ENCODE measurements at regions not wholly inside any gene's neighbourhood (a gene's known extent, or its start where the extent isn't known, plus 50 kb on each side); places are given as distances from the start of the nearest gene placed in this dataset.
"Not testable (repeated sequence)": the region's sequence is repeated elsewhere in the genome, so short reads cannot be mapped to it uniquely, and the experiment has no call there.

- Histone ChIP-seq H3K4me1 (ENCODE audit: insufficient read depth, low read length) (no peaks in the 10 kb centered on the region), H3K27me3 (ENCODE audit: insufficient read depth, low read length) (no peaks in the 10 kb centered on the region), H3K9me3 (ENCODE audit: low read length) (peaks cover 2% of the 10 kb centered on the region), H2AFZ (ENCODE audit: low read depth, low read length) (no peak overlapping the region), H3K4me3 (ENCODE audit: low read length) (no peak overlapping the region), H3K36me3 (ENCODE audit: insufficient read depth, low read length) (no peaks in the 10 kb centered on the region)
These were observed 616.9 kb downstream of the ANKRD50 start for GRCh38 chr4:124095621-124096020.

- no peaks in the 10 kb centered on the region for H3K27me3 ChIP-seq (ENCODE audit: insufficient read depth, low read length)
These were observed 616.2 kb downstream of the ANKRD50 start for GRCh38 chr4:124096290-124096689.

GRCh38 chr4:124097447-124097846 is 615.1 kb downstream of the ANKRD50 start:
- H3K4me1 ChIP-seq (ENCODE audit: insufficient read depth, low read length) = no peaks in the 10 kb centered on the region
- H2AFZ ChIP-seq (ENCODE audit: low read depth, low read length) = no peak overlapping the region
- no peaks in the 10 kb centered on the region for H3K27me3 ChIP-seq (ENCODE audit: insufficient read depth, low read length)
- H3K36me3 ChIP-seq (ENCODE audit: insufficient read depth, low read length) = no peaks in the 10 kb centered on the region
- no peaks in the 10 kb centered on the region for H3K9me3 ChIP-seq (ENCODE audit: low read length)
- H3K4me3 ChIP-seq (ENCODE audit: low read length) = no peak overlapping the region

More at GRCh38 chr4:124096290-124096689, 616.2 kb downstream of the ANKRD50 start:
- H3K9me3 ChIP-seq (ENCODE audit: low read length) = peaks cover 2% of the 10 kb centered on the region
- H2AFZ ChIP-seq (ENCODE audit: low read depth, low read length) = no peak overlapping the region
- H3K4me3 ChIP-seq (ENCODE audit: low read length) = no peak overlapping the region
- no peaks in the 10 kb centered on the region for H3K4me1 ChIP-seq (ENCODE audit: insufficient read depth, low read length)
- H3K36me3 ChIP-seq (ENCODE audit: insufficient read depth, low read length) = no peaks in the 10 kb centered on the region

DNA sequence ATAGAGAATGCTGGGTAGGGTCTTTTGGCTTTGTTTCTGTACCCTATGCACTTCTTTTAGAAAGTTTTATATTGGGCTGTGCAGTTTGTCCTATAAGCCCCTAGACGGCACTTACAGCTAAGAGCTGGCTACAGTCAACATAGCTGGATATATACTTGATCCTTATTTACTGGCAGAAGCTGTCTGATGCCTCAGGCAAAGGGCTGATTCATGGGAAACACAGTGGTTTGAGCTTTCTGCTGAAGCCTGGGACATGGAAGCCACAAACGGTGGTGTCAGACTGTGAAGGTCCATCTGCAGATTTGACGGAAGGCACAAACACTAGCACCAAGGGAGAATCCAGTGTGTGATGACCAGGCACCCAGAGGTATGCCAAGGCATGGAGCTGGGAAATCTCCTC is 608.4 kb downstream of the ANKRD50 start:
- Histone ChIP-seq H3K27me3 (ENCODE audit: insufficient read depth, low read length) (no peaks in the 10 kb centered on the region), H3K4me3 (ENCODE audit: low read length) (no peak overlapping the region), H2AFZ (ENCODE audit: low read depth, low read length) (no peak overlapping the region), H3K4me1 (ENCODE audit: insufficient read depth, low read length) (no peaks in the 10 kb centered on the region), H3K9me3 (ENCODE audit: low read length) (peaks cover 3% of the 10 kb centered on the region), H3K36me3 (ENCODE audit: insufficient read depth, low read length) (no peaks in the 10 kb centered on the region)

- H3K4me1 ChIP-seq (ENCODE audit: insufficient read depth, low read length) = no peaks in the 10 kb centered on the region
- no peaks in the 10 kb centered on the region for H3K27me3 ChIP-seq (ENCODE audit: insufficient read depth, low read length)
- no peak overlapping the region for H3K4me3 ChIP-seq (ENCODE audit: low read length)
- no peaks in the 10 kb centered on the region for H3K36me3 ChIP-seq (ENCODE audit: insufficient read depth, low read length)
- H3K9me3 ChIP-seq (ENCODE audit: low read length) = peaks cover 3% of the 10 kb centered on the region
- H2AFZ ChIP-seq (ENCODE audit: low read depth, low read length) = no peak overlapping the region
These were observed 607.9 kb downstream of the ANKRD50 start for GRCh38 chr4:124104628-124105027.

- H2AFZ ChIP-seq (ENCODE audit: low read depth, low read length) = no peak overlapping the region
- peaks cover 3% of the 10 kb centered on the region for H3K9me3 ChIP-seq (ENCODE audit: low read length)
- no peaks in the 10 kb centered on the region for H3K27me3 ChIP-seq (ENCODE audit: insufficient read depth, low read length)
- no peak overlapping the region for H3K4me3 ChIP-seq (ENCODE audit: low read length)
- no peaks in the 10 kb centered on the region for H3K4me1 ChIP-seq (ENCODE audit: insufficient read depth, low read length)
- no peaks in the 10 kb centered on the region for H3K36me3 ChIP-seq (ENCODE audit: insufficient read depth, low read length)
These were observed 607.3 kb downstream of the ANKRD50 start for GRCh38 chr4:124105212-124105611.

GRCh38 chr4:124111411-124111810 is 601.1 kb downstream of the ANKRD50 start:
- Histone ChIP-seq H3K36me3 (ENCODE audit: insufficient read depth, low read length) (no peaks in the 10 kb centered on the region), H3K4me1 (ENCODE audit: insufficient read depth, low read length) (no peaks in the 10 kb centered on the region), H3K4me3 (ENCODE audit: low read length) (no peak overlapping the region), H3K9me3 (ENCODE audit: low read length) (no peaks in the 10 kb centered on the region), H2AFZ (ENCODE audit: low read depth, low read length) (no peak overlapping the region), H3K27me3 (ENCODE audit: insufficient read depth, low read length) (no peaks in the 10 kb centered on the region)

DNA sequence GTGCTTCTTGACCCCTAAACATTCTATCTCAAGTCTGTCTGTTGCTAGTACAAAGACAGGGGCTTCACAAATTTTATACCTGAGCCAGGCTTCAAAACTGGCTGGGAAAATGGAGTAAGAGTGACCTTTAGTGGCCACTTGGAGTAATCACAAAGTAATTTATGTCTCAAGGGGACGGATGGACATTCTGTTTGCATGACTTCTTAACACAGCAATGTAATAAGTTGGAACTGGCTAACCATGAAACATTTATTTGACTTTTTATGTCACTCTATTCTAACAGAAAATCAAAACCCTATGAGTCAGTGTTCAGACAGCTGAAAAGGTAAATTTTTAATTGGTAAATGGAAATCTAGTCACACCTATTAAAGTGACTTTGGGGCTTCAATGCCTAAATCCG is 600.6 kb downstream of the ANKRD50 start:
- no peaks in the 10 kb centered on the region for H3K27me3 ChIP-seq (ENCODE audit: insufficient read depth, low read length)
- no peaks in the 10 kb centered on the region for H3K9me3 ChIP-seq (ENCODE audit: low read length)
- H3K36me3 ChIP-seq (ENCODE audit: insufficient read depth, low read length) = no peaks in the 10 kb centered on the region
- no peaks in the 10 kb centered on the region for H3K4me1 ChIP-seq (ENCODE audit: insufficient read depth, low read length)
- H2AFZ ChIP-seq (ENCODE audit: low read depth, low read length) = no peak overlapping the region
- H3K4me3 ChIP-seq (ENCODE audit: low read length) = no peak overlapping the region

DNA sequence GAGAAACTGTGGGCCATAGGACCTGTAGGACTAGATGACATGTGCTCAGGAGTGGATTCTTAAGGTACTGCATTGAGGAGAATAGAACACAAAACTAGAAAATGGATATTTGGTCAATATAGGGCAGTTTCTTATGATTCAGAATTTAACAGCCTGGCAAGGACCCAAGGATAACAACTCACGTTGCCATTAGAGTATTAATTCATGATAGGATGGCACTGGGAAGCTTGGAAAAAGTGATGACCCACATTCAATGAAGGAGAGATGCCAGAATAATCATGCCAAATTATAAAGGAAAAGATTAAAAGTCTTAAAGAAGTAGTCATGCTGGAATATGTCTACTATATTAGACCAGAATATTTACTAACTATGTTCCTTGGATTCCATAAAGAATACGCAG is 594.5 kb downstream of the ANKRD50 start:
- Histone ChIP-seq H3K27me3 (ENCODE audit: insufficient read depth, low read length) (no peaks in the 10 kb centered on the region), H3K36me3 (ENCODE audit: insufficient read depth, low read length) (no peaks in the 10 kb centered on the region), H2AFZ (ENCODE audit: low read depth, low read length) (no peak overlapping the region), H3K4me3 (ENCODE audit: low read length) (no peak overlapping the region), H3K4me1 (ENCODE audit: insufficient read depth, low read length) (no peaks in the 10 kb centered on the region), H3K9me3 (ENCODE audit: low read length) (no peaks in the 10 kb centered on the region)

DNA sequence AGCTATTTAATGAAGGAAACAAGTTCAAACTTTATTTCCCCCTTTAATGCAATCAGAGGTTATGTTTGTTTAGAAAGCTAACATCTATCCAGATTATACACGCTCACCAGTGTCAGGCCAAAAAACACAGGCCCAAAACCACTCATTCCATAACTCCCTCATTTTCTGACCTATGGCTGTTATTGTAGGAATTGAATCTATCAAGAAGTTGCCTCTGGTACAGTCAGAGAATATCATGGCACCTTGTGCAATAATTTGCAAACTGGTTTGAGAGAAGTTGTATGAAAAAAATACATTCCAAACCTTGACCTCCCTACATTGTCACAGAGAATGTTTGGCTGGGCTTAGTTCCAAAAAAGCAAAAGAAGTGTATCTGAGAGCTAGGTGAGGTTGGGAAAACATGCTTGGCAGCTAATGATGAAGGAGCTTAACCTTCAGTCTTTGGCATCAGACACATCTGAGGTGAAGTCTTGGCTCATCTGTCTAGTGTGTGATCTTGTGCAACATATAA is 591.0 kb downstream of the ANKRD50 start:
- no peaks in the 10 kb centered on the region for H3K27me3 ChIP-seq (ENCODE audit: insufficient read depth, low read length)
- no peaks in the 10 kb centered on the region for H3K4me1 ChIP-seq (ENCODE audit: insufficient read depth, low read length)
- no peak overlapping the region for H2AFZ ChIP-seq (ENCODE audit: low read depth, low read length)
- no peak overlapping the region for H3K4me3 ChIP-seq (ENCODE audit: low read length)
- no peaks in the 10 kb centered on the region for H3K9me3 ChIP-seq (ENCODE audit: low read length)
- no peaks in the 10 kb centered on the region for H3K36me3 ChIP-seq (ENCODE audit: insufficient read depth, low read length)

DNA sequence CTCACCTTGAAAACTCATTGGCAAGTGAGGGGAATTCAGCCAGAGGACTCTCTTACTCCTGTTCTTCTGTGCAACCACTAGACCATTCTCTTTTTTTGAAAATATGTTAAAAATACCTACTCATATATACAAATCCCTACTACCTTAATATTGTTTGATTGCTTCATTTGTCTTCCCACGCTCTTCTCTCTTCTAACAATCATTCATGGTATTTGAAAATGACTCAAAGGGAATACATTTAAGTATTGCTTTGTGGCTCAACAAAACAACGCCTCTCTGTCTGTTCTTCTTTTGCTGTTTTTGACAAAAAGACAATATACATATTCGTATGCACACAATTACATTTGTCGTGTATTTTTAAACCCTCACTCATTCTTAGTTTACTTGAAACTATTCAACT is 589.4 kb downstream of the ANKRD50 start:
- Histone ChIP-seq H3K4me3 (ENCODE audit: low read length) (no peak overlapping the region), H3K9me3 (ENCODE audit: low read length) (no peaks in the 10 kb centered on the region), H3K36me3 (ENCODE audit: insufficient read depth, low read length) (no peaks in the 10 kb centered on the region), H3K4me1 (ENCODE audit: insufficient read depth, low read length) (no peaks in the 10 kb centered on the region), H2AFZ (ENCODE audit: low read depth, low read length) (no peak overlapping the region), H3K27me3 (ENCODE audit: insufficient read depth, low read length) (no peaks in the 10 kb centered on the region)

DNA sequence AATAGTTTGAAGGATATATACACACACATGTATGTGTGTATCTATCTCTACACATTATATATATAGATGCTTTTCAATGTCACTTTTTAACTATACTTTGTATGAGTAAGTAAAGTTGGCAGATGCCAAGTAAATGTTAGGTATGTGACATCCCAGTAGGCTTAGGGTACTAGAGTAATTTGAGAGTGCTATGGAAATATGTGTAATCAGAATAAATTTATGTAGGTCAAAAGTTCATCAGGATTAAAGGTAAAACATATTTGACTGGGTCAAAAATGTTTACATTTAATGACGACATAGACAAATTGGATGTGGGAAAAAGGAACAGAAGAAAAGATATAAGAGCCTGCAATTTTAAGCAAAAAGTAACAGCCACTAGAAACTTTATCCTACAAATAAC is 588.8 kb downstream of the ANKRD50 start:
- Histone ChIP-seq H3K4me1 (ENCODE audit: insufficient read depth, low read length) (no peaks in the 10 kb centered on the region), H2AFZ (ENCODE audit: low read depth, low read length) (no peak overlapping the region), H3K27me3 (ENCODE audit: insufficient read depth, low read length) (no peaks in the 10 kb centered on the region), H3K36me3 (ENCODE audit: insufficient read depth, low read length) (no peaks in the 10 kb centered on the region), H3K4me3 (ENCODE audit: low read length) (no peak overlapping the region), H3K9me3 (ENCODE audit: low read length) (no peaks in the 10 kb centered on the region)

DNA sequence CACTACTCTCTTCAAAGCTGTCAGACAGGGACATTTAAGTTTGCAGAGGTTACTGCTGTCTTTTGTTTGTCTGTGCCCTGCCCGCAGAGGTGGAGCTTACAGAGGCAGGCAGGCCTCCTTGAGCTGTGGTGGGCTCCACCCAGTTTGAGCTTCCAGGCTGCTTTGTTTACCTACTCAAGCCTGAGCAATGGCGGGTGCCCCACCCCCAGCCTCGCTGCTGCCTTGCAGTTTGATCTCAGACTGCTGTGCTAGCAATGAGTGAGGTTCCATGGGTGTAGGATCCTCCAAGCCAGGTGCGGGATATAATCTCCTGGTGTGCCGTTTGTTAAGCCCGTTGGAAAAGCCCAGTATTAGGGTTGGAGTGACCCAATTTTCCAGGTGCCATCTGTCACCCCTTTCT is 581.2 kb downstream of the ANKRD50 start:
- not testable (repeated sequence) for H3K9me3 ChIP-seq (ENCODE audit: low read length); H3K4me3 ChIP-seq (ENCODE audit: low read length); H3K4me1 ChIP-seq (ENCODE audit: insufficient read depth, low read length); H2AFZ ChIP-seq (ENCODE audit: low read depth, low read length); H3K36me3 ChIP-seq (ENCODE audit: insufficient read depth, low read length); H3K27me3 ChIP-seq (ENCODE audit: insufficient read depth, low read length)

- H3K36me3 ChIP-seq (ENCODE audit: insufficient read depth, low read length) = no peaks in the 10 kb centered on the region
- no peak overlapping the region for H3K4me3 ChIP-seq (ENCODE audit: low read length)
- H3K9me3 ChIP-seq (ENCODE audit: low read length) = no peaks in the 10 kb centered on the region
- H3K27me3 ChIP-seq (ENCODE audit: insufficient read depth, low read length) = no peaks in the 10 kb centered on the region
- H2AFZ ChIP-seq (ENCODE audit: low read depth, low read length) = no peak overlapping the region
- H3K4me1 ChIP-seq (ENCODE audit: insufficient read depth, low read length) = no peaks in the 10 kb centered on the region
These were observed 580.4 kb downstream of the ANKRD50 start for GRCh38 chr4:124132161-124132560.

Data from neuron (in vitro differentiated cells).